ENCODE measurements at regions not wholly inside any gene's neighbourhood (a gene's known extent, or its start where the extent isn't known, plus 50 kb on each side); places are given as distances from the start of the nearest gene placed in this dataset.
A peak's percentile ranks its signal among the peaks of the same experiment; 100 is the strongest.
"Not testable (repeated sequence)": the region's sequence is repeated elsewhere in the genome, so short reads cannot be mapped to it uniquely, and the experiment has no call there.

DNA sequence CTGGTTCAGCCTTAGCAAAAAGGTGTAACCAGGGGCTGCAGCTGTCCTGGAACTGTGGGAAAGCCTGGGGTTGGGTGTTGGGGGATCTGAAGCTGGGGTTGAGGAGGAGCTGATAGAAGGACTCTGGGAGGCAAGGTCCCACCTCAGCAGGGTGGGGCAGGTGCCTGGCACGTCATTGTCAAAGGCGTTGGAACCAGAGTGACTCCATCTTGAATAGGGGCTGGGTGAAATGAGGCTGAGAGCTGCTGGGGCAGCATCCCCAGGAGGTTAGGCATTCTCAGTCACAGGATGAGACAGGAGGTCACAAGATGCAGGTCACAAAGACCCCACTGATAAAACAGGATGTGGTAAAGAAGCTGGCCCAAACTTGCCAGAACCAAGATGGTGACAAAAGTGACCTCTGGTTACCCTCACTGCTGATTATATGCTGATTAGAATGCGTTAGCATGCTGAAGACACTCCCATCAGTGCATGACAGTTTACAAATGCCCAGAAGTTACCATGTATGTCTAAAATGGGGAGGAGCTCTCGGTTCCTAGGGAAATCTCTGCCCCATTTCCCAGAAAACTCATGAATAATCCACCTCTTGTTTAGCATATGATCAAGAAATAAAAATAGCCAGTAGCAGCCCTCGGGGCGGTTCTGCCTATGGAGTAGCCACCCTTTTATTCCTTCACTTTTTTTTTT lies 85.4 kb downstream of the IER5 start:
- DNase-seq = no peak

DNA sequence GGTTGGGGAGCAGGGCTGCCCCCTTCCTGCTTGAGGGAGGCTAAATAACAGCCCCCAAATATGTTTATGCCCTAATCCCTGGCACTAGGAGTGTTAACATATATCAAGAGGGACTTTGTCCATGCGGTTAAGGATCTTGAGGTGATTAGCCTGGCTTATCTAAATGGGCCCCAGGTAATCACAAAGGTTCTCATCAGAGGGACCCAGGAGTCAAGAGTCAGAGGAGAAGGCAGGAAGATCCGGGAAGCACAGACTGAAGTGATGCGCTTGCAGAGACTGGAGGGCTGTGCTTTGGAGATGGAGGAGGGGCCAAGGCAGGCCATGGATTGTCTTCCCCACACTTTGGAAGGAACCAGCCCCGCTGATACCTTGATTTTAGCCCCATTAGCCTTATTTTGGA lies 86.4 kb downstream of the IER5 start:
- DNase-seq = no peak

DNA sequence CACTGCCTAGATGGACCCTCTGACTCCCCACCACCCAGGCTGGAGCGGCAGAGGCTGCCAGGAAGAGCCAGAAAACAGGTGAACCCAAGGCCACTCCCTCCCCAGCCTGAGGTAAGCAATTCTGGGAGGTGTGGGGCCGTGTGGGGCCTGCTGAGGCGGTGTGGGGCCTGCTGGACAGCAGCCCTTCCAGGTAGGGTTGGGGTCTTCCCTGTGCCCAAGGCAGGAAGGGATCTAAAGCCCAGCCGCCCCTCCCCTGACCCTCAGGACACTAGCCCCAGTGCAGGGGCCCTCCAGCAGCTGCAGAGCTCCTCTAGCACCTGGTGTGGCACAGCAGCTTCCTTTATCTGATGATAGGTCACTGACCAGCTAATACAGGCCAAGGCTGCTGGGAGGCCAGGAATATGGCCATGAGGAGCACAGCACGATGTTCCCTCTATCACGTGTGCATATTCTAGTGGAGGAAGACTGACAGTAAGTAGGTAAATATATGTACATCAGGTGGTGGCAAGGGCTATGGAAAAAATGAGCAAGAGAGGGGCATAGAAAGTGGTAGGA lies 86.9 kb downstream of the IER5 start:
- DNase-seq = no peak

DNA sequence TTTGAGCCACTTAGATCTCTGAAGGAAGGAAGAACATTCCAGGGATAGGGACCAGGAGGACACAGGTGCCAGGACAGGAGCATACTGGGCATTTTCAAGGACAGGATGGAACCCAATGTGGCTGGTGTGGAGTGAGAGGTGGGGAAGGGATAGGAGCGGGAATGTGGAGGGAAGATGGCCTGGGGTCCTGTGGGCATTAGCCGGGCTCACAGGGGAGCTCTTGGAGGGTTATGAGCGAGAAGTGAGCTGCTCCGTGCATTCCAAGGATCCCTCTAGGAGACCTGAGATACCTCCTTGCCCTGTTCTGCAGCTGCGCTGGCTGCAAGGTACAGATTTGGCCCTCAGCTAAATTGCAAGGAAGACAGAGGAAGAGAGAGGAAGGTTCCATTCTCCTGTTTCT lies 87.5 kb downstream of the IER5 start:
- no peak for DNase-seq

DNA sequence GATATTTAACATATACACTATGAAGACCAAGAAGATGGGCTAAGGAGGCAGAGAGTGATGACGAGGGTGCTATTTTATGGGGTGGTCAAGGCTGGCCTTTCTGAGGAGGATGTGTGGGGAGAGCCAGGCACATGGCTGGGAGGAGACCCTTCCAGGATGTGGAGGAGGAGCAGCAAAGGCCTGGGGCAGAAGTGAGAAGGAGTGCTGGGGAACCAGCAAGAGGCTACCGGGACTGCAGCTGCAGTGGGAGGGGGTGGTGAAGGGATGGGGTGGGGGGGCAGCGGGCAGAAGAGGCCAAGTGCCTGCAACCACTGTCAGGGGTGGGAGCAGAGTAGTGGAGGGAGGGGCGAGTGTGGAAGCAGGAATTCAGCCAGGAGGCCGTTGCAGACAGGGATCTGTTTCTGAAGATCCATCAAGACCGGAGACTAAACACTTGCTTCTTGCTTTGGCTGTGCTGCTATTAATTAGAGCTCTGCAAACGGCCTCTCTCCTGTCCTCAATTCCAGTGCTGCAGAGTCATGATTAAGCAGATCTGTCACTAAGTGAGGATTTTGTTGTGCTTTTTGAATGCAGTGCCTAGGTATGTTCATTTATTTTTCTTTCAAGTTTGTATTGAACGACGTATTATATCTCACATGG lies 89.9 kb downstream of the IER5 start:
- DNase-seq = no peak

DNA sequence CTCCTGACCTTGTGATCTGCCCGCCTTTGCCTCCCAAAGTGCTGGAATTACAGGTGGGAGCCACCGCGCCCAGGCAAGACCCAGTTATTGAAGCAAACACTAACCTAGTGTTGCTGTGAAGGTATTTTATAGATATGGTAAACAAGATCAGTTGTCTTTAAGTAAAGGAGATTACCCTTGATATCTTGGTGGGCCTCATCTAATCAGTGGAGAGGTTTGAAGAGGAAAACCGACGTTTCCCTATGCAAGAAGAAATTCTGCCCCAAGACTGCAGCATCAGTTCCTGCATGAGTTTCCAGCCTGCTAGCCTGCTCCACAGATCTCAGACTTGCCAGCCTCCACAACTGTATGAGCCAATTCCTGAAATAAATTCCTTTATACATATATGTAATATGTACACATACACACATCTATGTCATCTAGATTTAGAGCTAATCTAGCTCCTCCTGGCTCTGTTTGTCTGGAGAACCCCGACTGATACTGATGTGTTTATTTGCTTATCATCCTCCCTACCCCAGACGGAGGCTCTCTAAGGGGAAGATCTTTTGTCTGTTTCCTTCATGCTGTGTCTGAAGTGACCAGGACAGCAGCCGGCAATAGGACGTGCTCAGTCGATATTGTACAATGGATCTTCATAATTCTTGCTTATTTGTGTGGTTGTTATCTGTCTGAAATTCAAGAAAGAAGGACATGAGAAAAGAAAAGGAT lies 90.9 kb downstream of the IER5 start:
- DNase-seq = no peak

DNA sequence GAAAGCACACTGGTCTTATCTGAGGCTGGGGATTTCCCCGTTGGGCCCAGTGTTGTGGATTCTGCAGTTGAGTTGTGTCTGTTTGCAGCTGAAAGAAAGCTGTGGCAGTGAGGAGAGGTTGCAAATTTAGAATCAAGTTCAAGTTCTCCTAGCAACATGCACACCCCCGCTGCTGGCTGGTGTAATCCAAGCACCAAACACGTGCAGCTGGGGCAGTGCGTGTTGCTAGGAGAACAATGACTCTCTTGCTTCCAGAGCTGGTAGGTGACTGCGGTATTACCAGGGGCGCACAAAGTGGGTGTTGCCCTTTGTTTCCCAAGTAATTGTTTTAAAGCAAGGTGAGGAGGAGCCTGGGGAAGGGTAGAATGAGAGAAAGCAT lies 91.5 kb downstream of the IER5 start:
- DNase-seq = peak; percentile 32

DNA sequence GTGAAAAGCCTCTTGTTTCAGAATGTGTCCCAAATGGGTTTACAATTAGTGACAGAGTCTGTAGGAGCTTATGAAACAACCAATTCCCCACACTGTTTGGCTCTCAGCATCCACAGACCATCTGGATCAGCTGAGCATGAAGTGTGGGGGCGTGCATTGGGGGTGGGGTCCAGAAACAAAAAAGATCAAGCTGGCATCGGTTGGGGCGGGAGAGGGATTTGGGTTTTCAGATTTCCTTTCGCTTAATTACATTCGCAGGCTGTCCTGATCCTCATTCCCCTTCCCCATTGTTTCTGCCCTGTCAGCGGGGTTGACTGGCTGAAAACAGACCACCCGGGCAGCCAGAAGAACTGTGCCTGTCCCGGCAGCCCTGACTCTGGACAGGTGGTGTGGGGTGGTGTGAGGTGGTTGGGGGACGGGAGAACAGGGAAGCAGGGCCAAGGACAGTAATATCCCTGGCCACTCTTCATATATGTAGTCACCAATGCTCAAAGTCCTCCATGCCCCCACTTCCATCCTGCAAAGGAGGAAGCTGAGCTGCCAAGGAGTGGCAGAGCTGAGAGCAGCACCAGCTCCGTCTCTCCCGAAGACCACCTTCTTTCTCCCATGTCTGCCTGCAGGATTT lies 92.0 kb downstream of the IER5 start:
- no peak for DNase-seq

DNA sequence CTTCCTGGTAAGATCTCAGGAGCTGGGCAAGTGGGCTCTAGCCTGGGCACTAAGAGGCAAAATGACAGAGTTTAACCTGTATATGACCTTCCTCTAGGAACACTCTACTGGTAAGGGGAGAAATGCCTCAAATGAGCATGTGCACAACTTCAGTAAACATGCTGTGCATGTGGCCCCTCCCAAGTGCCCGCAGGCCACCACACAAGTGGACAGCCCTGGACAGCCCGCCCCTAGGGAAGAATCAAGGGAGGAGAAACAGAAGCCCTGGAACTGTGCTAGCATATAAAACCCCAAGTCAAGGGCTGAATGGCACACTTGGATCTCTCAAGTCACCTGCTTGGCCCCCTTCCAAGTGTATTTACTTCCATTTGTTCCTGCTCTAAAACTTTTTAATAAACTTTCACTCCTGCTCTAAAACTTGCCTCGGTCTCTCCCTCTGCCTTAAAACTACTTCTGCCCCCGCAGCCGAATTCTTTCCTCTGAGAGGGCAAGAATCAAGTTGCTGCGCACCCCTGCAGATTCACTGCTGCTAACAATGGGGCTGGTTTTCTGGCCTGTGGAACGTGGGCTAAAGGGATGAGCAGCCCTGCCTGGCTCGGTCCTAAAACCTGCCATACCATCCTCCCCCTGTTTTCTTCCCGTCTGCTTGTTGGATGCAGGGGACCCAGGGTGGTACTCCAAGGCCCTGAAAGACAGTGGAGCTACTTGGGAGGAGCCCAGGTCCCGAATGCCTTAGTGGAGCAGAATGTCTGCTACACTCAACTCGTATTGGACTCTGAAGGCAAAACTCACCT lies 93.5 kb downstream of the IER5 start:
- DNase-seq = no peak

DNA sequence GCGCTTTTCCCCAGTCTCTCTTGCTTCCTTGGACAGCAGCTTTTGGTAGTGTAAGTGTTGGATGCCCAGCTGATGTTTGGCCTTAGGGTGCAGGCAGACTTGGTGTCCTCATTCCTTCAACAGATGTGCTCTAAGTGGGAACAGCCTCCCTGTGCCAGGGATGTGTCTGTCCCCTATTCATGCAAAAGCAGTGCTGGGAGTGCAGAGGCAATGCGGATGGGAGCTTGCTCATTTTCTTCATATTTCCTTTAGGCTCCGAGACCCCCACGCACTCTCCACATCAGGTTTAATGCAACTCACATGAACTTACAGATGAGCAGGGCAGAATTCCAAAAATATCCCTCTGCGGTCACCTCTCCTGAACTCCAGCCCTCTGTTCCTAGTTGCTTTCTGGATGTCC lies 96.1 kb downstream of the IER5 start:
- no peak for DNase-seq

DNA sequence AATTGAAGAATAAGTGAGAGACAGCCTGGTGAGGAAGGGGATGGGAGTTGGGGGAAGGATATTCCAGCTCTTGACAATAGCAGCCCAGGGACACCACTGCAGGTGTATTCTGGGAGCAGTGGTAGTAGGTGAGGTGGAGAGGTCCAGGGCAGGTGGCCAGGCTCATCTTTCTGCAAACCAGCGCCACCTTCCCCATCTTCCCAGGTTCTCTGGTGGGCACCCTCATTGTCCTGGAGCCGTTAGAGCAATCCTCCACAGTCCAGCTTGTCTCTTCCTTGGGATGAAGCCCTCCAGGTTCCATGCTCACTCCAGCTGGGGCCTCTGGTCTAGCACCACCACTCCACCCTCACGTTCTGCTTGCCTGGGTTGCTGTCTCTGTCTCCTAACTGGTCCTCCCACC lies 97.0 kb downstream of the IER5 start:
- no peak for DNase-seq

DNA sequence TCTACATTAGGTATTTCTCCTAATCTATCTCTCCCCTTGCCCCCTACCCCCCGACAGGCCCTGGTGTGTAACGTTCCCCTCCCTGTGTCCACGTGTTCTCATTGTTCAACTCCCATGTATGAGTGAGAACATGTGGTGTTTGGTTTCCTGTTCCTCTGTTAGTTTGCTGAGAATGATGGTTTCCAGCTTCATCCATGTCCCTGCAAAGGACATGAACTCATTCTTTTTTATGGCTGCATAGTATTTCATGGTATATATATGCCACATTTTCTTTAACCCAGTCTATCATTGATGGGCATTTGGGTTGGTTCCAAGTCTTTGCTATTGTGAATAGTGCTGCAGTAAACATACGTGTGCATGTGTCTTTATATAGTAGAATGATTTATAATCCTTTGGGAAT lies 97.6 kb downstream of the IER5 start:
- DNase-seq = not testable (repeated sequence)

DNA sequence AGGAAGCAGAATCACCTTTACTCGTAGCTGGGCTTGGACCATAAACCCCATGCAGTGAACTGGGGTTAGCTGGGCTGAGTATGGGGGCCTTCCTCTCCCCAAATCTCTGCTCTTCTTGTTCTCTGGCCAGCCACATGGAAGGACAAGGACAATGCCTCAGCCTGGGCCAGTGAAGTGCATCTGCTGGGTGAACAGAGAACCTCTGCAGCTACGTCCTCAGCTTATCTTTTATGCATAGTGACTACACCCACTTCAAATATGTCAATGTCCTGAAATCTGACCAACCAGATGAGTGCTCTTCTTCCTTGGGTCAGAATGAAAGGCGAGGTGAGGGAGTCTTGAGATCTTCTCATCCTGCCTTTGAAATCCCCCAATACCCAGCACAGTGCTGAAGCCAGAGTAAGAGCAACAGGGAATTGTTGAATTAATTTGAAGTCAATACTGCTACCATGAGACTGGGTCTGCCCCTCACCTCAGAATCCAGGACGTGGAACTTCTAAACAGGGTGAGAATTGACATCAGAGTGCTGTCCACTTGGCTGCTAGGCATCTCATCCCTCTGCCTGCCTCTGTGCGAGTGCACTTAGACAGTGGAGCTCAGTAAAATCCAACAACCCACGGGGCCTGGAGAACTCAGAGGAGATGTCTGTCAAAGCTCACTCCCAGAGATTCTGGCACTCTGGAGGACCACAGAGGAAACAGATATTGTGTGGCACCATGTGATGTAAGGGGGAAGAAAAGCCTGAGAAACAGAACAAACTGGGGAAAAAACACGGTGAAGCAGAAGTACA lies 99.0 kb downstream of the IER5 start:
- no peak for DNase-seq

DNA sequence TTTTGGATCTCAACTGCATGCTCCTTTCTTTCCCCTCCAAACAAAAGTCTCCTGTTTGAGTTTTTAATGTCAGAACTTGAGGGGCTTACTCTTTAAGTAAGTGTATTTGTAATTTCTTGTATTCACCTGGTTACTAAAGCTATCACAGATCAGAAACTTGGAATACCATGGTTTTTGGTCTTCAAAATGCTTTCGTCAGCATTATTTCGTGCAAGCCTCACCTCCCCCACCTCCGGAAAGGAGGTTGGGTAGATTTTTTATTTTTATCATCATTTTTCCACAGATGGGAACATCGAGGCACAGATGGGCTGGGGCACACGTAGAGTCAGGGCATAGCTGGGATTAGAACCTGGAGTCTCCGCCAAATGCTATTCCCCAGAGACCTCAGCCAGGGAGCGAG lies 100.7 kb downstream of the IER5 start:
- no peak for DNase-seq

DNA sequence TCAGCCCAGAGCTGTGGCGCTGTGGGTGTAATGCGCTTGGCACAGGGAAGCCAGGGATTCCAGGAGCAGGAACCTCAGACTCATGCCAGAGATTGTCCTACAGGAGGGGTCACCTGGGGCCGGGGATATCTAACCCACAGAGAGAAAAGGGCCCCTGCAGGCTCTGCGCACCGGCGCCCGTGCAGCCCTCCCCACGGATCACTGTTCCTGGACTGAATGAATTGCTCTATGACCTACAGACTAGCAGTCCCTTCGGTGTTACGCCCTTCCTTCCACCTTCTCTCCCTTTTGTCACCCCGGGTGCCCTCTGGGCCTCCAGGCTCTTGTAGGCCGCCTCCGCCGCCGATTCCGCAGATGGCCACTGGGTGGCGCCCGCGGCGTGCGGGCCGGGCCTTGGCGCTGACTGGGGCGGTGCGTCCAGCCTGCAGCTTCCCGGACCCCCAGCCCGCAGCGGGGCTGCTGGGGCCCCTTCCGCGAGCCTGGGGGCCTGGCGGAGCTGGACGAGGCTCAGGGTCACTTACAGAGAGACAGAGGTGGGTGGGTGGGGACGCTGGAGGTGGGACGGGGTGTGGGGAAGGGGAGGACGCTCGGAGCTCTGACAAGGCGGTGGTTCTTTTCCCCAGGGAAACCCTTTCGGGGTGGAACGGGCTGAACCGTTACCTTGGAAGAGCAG lies 101.3 kb downstream of the IER5 start:
- peak; percentile 88 for DNase-seq

DNA sequence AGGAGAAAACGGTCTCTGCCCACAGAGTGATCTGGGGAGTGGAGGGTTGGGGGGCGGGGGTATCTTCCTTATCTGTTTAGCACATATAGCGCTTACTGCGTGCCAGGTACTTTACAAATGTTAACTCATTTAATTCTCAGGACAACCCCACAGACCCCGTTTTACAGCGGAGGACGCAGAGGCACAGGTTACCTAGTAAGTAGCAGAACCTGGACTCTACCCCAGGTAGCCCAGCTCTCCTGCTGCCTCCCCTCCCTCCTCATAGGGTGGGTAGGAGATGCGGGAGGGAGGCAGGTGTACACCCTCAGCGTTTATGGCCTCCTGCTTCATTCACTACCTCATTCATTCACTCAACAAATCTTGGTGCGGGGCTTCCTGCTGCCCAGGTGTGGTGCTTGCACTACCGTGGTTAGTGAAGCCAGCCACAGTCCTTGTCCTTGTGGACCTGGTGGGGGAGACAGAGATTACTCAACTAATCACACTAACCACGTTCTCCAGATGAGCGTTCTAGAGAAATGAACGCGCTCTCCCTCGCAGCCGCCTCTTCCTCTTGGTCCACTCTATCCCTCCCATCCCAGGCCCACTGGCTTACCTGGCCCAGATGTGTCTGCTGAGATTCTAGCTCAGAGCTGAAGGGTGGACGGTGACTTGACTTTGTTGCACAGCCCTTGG lies 102.0 kb downstream of the IER5 start:
- DNase-seq = no peak

DNA sequence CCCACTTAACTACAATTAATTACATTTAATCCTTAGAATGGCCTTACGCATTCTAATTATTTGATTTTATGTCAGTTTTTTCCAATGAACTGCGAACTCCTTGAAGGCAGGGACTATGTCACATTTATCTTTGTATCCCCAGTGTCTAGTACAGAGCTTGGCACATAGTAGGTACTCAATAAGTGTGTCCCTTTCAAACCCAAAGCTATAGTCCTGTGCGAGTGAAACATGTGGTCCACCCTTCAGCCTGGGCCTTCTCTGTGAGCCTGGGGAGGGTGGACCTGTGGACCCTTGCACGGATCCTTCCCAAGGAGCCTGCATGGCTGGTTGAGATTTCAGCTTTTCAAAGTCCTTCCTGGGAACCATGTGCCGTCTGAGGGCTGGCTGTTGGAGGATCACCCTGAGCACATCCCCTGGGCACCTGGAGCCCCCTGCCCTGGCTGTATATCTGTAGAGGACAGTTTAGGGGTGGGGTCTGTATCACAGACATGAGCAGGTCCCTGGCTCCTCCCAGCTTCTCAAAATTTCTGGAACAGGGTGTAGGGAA lies 103.1 kb downstream of the IER5 start:
- DNase-seq = no peak

DNA sequence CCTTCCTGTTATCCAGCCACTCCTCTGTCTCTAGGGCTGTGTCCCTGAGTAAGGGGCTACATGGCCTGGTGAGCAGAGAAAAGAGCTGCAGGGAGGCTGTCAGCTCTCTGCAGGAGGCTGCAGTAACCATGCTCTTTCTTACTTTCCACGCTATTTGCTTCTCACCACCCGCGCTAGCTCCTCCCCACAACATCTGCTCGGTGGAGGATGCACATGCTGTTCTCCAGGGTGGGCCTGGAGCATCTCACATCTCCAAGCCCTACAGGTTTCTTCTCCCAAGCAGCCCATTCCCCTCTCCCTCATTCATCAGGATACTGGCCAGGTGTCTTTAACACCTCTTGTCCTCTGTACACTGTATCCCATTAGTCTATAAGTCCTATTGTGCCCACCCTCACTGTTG lies 103.8 kb downstream of the IER5 start:
- no peak for DNase-seq

DNA sequence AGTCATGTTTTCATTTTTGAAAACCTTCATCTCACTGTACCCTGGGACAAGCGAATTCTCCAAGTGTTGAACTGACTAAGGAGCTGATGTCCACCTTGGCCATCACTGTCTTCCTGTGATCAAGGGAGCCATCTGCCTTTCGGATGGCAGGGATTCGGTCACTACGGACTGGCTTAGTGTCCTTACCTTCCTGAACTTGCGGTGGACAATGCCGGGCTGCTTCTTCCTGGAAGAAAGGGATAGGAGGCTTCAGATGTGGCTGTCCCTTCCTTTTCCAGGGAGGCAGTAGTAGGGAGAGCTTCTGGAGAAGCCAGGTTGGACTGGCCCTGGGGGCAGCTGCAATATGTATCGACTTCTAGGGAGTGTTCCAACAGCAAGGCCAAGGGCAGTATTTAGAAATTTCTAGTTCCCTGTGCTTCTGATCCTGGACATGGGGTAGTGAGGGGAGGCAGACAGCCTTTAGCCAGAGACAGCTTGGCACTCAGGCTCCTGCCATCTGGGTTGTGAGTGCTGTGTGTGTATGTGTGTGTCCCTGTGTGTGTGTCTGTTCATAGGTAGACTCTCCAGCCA lies 114.6 kb downstream of the IER5 start:
- DNase-seq = no peak

DNA sequence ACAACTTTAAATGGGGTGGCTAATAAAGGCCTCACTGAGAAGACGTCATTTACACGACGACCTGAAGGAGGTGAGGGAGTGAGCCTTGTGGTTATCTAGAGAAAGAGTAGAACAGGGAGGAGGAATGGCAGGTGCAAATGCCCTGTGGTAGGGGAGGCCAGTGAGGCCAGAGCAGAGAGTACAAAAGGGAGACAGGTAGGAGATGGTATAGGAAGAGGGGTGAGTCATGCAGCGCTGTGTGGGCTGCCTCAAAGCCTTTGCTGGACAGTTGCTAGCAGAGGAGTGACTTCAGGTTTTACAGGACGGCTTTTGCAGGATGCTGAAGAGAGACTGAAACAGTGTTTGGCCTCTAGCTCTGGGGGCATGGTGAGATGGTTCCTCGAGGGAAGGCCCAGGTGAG lies 116.0 kb downstream of the IER5 start:
- no peak for DNase-seq
